SK-N-SH treated with all-trans-retinoic acid at 6 μM for 48 hours (cell line): ENCODE measurements at regions not wholly inside any gene's neighbourhood (a gene's known extent, or its start where the extent isn't known, plus 50 kb on each side); places are given as distances from the start of the nearest gene placed in this dataset.

Experiments
- ATAC-seq: fragments of 200-7000 bp; cut with Tn5 transposase; 3 replicates; pipeline ENCODE4 v1.9.1; 2020; ENCODE audit warnings: mild to moderate bottlenecking, moderate library complexity
- ARNTL ChIP-seq: fragments of 450-650 bp; formaldehyde crosslinking; IDR thresholded peaks from 2 replicates; pipeline ENCODE4 v1.5.0; 2020; ENCODE audit warnings: low read depth, mild to moderate bottlenecking, moderate library complexity, borderline replicate concordance
- BACH2 ChIP-seq: fragments of 250-450 bp; sonication (Bioruptor Pico); IDR thresholded peaks from 2 replicates; pipeline ENCODE4 v1.9.0; 2021; ENCODE audit warnings: mild to moderate bottlenecking, borderline replicate concordance
- CREB5 ChIP-seq: fragments of 250-450 bp; sonication (Bioruptor Pico); IDR thresholded peaks from 2 replicates; pipeline ENCODE4 v1.5.1; 2020; ENCODE audit warnings: low read depth, mild to moderate bottlenecking, moderate library complexity
- CSRNP3 ChIP-seq: fragments of 250-450 bp; sonication (Bioruptor Pico); IDR thresholded peaks from 2 replicates; pipeline ENCODE4 v1.5.1; 2021; ENCODE audit warnings: mild to moderate bottlenecking, moderate library complexity
- ESRRG ChIP-seq: fragments of 250-450 bp; sonication (Bioruptor Pico); IDR thresholded peaks from 2 replicates; pipeline ENCODE4 v1.6.1; 2021; ENCODE audit warnings: mild to moderate bottlenecking
- GLIS3 ChIP-seq: fragments of 250-450 bp; sonication (Bioruptor Pico); IDR thresholded peaks from 2 replicates; pipeline ENCODE4 v1.5.0; 2020; ENCODE audit warnings: mild to moderate bottlenecking, moderate library complexity
- ISL1 ChIP-seq: fragments of 250-450 bp; sonication (Bioruptor Pico); IDR thresholded peaks from 2 replicates; pipeline ENCODE4 v2.1.2; 2022; ENCODE audit warnings: mild to moderate bottlenecking, moderate library complexity
- OSR1 ChIP-seq: fragments of 250-450 bp; sonication (Bioruptor Pico); IDR thresholded peaks from 2 replicates; pipeline ENCODE4 v1.8.0; 2022; ENCODE audit warnings: moderate library complexity, mild to moderate bottlenecking, inconsistent platforms
- PPARA ChIP-seq: fragments of 250-450 bp; sonication (Bioruptor Pico); IDR thresholded peaks from 2 replicates; pipeline ENCODE4 v1.5.0; 2020; ENCODE audit warnings: mild to moderate bottlenecking, borderline replicate concordance
- RARB ChIP-seq: fragments of 250-450 bp; sonication (Bioruptor Pico); IDR thresholded peaks from 2 replicates; pipeline ENCODE4 v1.8.0; 2021; ENCODE audit warnings: mild to moderate bottlenecking, moderate library complexity
- SNAI2 ChIP-seq: fragments of 250-450 bp; sonication (Bioruptor Pico); IDR thresholded peaks from 2 replicates; pipeline ENCODE4 v1.5.0; 2020; ENCODE audit warnings: mild to moderate bottlenecking, moderate library complexity
- TCF4 ChIP-seq: fragments of 250-450 bp; sonication (Bioruptor Pico); IDR thresholded peaks from 2 replicates; pipeline ENCODE4 v1.8.0; 2021; ENCODE audit warnings: mild to moderate bottlenecking, moderate library complexity, borderline replicate concordance
- TOX ChIP-seq: fragments of 250-450 bp; sonication (Bioruptor Pico); IDR thresholded peaks from 2 replicates; pipeline ENCODE4 v1.8.0; 2021; ENCODE audit warnings: mild to moderate bottlenecking, moderate library complexity, borderline replicate concordance
- ZC3H10 ChIP-seq: fragments of 250-450 bp; sonication (Bioruptor Pico); IDR thresholded peaks from 2 replicates; pipeline ENCODE4 v1.5.1; 2021; ENCODE audit warnings: mild to moderate bottlenecking, moderate library complexity
- ZFP3 ChIP-seq: fragments of 250-450 bp; sonication (Bioruptor Pico); IDR thresholded peaks from 2 replicates; pipeline ENCODE4 v1.5.0; 2020; ENCODE audit warnings: mild to moderate bottlenecking, moderate library complexity
- ZNF70 ChIP-seq: fragments of 450-650 bp; formaldehyde crosslinking; IDR thresholded peaks from 2 replicates; pipeline ENCODE4 v1.5.0; 2020; ENCODE audit warnings: mild to moderate bottlenecking, moderate library complexity
- ZNF8 ChIP-seq: fragments of 450-650 bp; formaldehyde crosslinking; IDR thresholded peaks from 2 replicates; pipeline ENCODE4 v1.5.0; 2020; ENCODE audit warnings: mild to moderate bottlenecking, moderate library complexity
- TF ChIP-seq, protein P1 (sequence below): fragments of 250-450 bp; sonication (Bioruptor Pico); IDR thresholded peaks from 2 replicates; pipeline ENCODE4 v1.8.0; 2020; ENCODE audit warnings: mild to moderate bottlenecking, moderate library complexity, borderline replicate concordance
- TF ChIP-seq, protein P2 (sequence below): fragments of 250-450 bp; sonication (Bioruptor Pico); IDR thresholded peaks from 2 replicates; pipeline ENCODE4 v1.5.0; 2020; ENCODE audit warnings: mild to moderate bottlenecking, moderate library complexity
- TF ChIP-seq, protein P3 (sequence below): fragments of 250-450 bp; sonication (Bioruptor Pico); IDR thresholded peaks from 2 replicates; pipeline ENCODE4 v1.8.0; 2021; ENCODE audit warnings: low read depth, mild to moderate bottlenecking, moderate library complexity, borderline replicate concordance

GRCh38 chr2:136713739-136714138 lies 51.6 kb upstream of the THSD7B start:
- no peak for ATAC-seq
- TF ChIP-seq PPARA (CRISPR knock-in tag) (no peak), TOX (CRISPR knock-in tag) (no peak), BACH2 (CRISPR knock-in tag) (no peak), ARNTL (CRISPR knock-in tag) (no peak), GLIS3 (CRISPR knock-in tag) (no peak), SNAI2 (CRISPR knock-in tag) (no peak), OSR1 (CRISPR knock-in tag) (no peak), ISL1 (no peak), TCF4 (no peak), RARB (CRISPR knock-in tag) (no peak), ZNF8 (CRISPR knock-in tag) (no peak), ZC3H10 (CRISPR knock-in tag) (no peak), ESRRG (no peak), CREB5 (CRISPR knock-in tag) (no peak)
- TF ChIP-seq, protein P1, sequence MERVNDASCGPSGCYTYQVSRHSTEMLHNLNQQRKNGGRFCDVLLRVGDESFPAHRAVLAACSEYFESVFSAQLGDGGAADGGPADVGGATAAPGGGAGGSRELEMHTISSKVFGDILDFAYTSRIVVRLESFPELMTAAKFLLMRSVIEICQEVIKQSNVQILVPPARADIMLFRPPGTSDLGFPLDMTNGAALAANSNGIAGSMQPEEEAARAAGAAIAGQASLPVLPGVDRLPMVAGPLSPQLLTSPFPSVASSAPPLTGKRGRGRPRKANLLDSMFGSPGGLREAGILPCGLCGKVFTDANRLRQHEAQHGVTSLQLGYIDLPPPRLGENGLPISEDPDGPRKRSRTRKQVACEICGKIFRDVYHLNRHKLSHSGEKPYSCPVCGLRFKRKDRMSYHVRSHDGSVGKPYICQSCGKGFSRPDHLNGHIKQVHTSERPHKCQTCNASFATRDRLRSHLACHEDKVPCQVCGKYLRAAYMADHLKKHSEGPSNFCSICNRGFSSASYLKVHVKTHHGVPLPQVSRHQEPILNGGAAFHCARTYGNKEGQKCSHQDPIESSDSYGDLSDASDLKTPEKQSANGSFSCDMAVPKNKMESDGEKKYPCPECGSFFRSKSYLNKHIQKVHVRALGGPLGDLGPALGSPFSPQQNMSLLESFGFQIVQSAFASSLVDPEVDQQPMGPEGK = no peak
- TF ChIP-seq, all 23 proteins: peak for 0

- TF ChIP-seq TCF4 = no peak
- no peak for TF ChIP-seq ISL1
- no peak for TF ChIP-seq RARB (CRISPR knock-in tag)
- TF ChIP-seq OSR1 (CRISPR knock-in tag) = no peak
- TF ChIP-seq GLIS3 (CRISPR knock-in tag) = no peak
- no peak for TF ChIP-seq SNAI2 (CRISPR knock-in tag)
- TF ChIP-seq BACH2 (CRISPR knock-in tag) = no peak
- TF ChIP-seq CREB5 (CRISPR knock-in tag) = no peak
- TF ChIP-seq PPARA (CRISPR knock-in tag) = no peak
- no peak for TF ChIP-seq CSRNP3
- TF ChIP-seq, protein P2, sequence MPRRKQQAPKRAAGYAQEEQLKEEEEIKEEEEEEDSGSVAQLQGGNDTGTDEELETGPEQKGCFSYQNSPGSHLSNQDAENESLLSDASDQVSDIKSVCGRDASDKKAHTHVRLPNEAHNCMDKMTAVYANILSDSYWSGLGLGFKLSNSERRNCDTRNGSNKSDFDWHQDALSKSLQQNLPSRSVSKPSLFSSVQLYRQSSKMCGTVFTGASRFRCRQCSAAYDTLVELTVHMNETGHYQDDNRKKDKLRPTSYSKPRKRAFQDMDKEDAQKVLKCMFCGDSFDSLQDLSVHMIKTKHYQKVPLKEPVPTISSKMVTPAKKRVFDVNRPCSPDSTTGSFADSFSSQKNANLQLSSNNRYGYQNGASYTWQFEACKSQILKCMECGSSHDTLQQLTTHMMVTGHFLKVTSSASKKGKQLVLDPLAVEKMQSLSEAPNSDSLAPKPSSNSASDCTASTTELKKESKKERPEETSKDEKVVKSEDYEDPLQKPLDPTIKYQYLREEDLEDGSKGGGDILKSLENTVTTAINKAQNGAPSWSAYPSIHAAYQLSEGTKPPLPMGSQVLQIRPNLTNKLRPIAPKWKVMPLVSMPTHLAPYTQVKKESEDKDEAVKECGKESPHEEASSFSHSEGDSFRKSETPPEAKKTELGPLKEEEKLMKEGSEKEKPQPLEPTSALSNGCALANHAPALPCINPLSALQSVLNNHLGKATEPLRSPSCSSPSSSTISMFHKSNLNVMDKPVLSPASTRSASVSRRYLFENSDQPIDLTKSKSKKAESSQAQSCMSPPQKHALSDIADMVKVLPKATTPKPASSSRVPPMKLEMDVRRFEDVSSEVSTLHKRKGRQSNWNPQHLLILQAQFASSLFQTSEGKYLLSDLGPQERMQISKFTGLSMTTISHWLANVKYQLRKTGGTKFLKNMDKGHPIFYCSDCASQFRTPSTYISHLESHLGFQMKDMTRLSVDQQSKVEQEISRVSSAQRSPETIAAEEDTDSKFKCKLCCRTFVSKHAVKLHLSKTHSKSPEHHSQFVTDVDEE (CRISPR knock-in tag) = no peak
- no peak for TF ChIP-seq ZFP3 (CRISPR knock-in tag)
- TF ChIP-seq, protein P3, sequence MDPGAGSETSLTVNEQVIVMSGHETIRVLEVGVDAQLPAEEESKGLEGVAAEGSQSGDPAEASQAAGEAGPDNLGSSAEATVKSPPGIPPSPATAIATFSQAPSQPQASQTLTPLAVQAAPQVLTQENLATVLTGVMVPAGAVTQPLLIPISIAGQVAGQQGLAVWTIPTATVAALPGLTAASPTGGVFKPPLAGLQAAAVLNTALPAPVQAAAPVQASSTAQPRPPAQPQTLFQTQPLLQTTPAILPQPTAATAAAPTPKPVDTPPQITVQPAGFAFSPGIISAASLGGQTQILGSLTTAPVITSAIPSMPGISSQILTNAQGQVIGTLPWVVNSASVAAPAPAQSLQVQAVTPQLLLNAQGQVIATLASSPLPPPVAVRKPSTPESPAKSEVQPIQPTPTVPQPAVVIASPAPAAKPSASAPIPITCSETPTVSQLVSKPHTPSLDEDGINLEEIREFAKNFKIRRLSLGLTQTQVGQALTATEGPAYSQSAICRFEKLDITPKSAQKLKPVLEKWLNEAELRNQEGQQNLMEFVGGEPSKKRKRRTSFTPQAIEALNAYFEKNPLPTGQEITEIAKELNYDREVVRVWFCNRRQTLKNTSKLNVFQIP (CRISPR knock-in tag) = no peak
- no peak for ATAC-seq
These were observed 60.0 kb upstream of the THSD7B start for GRCh38 chr2:136705336-136705735.

DNA sequence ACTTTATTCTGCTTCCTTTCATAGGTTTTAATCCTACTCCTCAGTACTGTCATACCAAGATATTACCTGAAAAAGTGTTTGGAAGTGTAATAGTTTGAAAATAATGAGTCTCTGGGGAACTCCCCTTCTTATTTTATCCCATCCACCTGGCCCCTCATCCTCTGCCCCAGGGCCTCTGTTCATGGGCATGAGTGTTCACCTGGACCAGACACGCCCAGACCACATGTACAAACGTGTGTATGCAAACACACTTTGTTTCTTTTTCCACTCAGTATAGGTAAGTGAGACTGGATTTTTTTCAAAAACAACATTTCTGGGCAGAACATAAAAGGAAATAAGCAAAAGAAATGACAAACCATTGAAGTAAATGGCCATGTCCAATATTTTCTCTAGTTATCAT lies 62.1 kb upstream of the THSD7B start:
- no peak for ATAC-seq
- TF ChIP-seq ZNF70 (CRISPR knock-in tag) = no peak
- no peak for TF ChIP-seq TOX (CRISPR knock-in tag)
- TF ChIP-seq, protein P2 (CRISPR knock-in tag) = no peak
- TF ChIP-seq TCF4 = no peak
- no peak for TF ChIP-seq OSR1 (CRISPR knock-in tag)
- no peak for TF ChIP-seq ESRRG
- TF ChIP-seq ZNF8 (CRISPR knock-in tag) = no peak
- no peak for TF ChIP-seq SNAI2 (CRISPR knock-in tag)
- TF ChIP-seq CSRNP3 = no peak
- no peak for TF ChIP-seq ZFP3 (CRISPR knock-in tag)
- no peak for TF ChIP-seq CREB5 (CRISPR knock-in tag)
